ENCODE measurements at regions not wholly inside any gene's neighbourhood (a gene's known extent, or its start where the extent isn't known, plus 50 kb on each side); places are given as distances from the start of the nearest gene placed in this dataset.

DNA sequence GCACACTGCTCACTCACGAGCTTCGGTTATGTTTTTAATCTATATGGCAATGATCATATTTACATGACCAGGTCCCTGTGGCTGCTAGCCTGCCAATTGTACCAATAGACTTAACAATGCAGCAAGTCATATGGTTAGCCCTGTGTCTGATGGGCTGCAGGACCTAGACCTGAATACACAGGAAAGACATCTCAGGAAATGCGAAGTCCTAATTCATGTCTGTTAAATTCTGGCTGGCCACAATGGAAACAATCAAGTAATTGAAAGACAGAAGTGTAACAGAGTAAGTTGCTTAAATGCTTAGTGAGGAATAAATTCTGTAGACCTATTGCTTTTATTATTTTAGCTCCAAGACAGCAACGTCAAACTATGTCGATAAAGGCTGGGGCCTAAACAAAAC, 112.4 kb upstream of the FZD8 start:
- Mint-ChIP-seq H3K27ac (ENCODE audit: unreplicated experiment) (no peak overlapping the region), H3K9me3 (ENCODE audit: unreplicated experiment) (peaks cover 5% of the 10 kb centered on the region), H3K4me1 (ENCODE audit: low read depth, unreplicated experiment) (no peaks in the 10 kb centered on the region), H3K36me3 (ENCODE audit: low read depth, unreplicated experiment) (no peaks in the 10 kb centered on the region), H3K27me3 (ENCODE audit: low read depth, unreplicated experiment) (peaks cover 3% of the 10 kb centered on the region), H3K4me3 (ENCODE audit: unreplicated experiment) (no peak overlapping the region)
- Histone ChIP-seq H3K27me3 (ENCODE audit: insufficient read depth, low read length) (no peaks in the 10 kb centered on the region), H3K79me2 (ENCODE audit: insufficient read depth, low read length) (no peaks in the 10 kb centered on the region), H3K9me3 (ENCODE audit: insufficient read depth, low read depth, low read length) (no peaks in the 10 kb centered on the region), H3K9ac (ENCODE audit: low read length) (no peak overlapping the region), H3K36me3 (ENCODE audit: insufficient read depth, low read length) (no peaks in the 10 kb centered on the region), H3K27ac (ENCODE audit: low read depth, low read length) (no peak overlapping the region), H3K4me2 (ENCODE audit: low read length) (no peak overlapping the region), H4K20me1 (ENCODE audit: insufficient read depth, low read length) (no peaks in the 10 kb centered on the region), H3K4me3 (ENCODE audit: insufficient read depth, low read depth, low read length) (no peak overlapping the region), H3K4me1 (ENCODE audit: insufficient read depth, low read length) (no peaks in the 10 kb centered on the region), H2AFZ (ENCODE audit: low read depth, low read length) (no peak overlapping the region)
- DNase-seq (ENCODE audit: low read depth) (no peak), FAIRE-seq (no peak)
- TF ChIP-seq, protein P1, sequence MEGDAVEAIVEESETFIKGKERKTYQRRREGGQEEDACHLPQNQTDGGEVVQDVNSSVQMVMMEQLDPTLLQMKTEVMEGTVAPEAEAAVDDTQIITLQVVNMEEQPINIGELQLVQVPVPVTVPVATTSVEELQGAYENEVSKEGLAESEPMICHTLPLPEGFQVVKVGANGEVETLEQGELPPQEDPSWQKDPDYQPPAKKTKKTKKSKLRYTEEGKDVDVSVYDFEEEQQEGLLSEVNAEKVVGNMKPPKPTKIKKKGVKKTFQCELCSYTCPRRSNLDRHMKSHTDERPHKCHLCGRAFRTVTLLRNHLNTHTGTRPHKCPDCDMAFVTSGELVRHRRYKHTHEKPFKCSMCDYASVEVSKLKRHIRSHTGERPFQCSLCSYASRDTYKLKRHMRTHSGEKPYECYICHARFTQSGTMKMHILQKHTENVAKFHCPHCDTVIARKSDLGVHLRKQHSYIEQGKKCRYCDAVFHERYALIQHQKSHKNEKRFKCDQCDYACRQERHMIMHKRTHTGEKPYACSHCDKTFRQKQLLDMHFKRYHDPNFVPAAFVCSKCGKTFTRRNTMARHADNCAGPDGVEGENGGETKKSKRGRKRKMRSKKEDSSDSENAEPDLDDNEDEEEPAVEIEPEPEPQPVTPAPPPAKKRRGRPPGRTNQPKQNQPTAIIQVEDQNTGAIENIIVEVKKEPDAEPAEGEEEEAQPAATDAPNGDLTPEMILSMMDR (IDR thresholded peaks at IDR 0.05; ENCODE audit: insufficient read depth, low read depth, low read length), result no peak
- no peak for TF ChIP-seq EZH2 (IDR thresholded peaks at IDR 0.05; ENCODE audit: insufficient read depth, low read length)

DNA sequence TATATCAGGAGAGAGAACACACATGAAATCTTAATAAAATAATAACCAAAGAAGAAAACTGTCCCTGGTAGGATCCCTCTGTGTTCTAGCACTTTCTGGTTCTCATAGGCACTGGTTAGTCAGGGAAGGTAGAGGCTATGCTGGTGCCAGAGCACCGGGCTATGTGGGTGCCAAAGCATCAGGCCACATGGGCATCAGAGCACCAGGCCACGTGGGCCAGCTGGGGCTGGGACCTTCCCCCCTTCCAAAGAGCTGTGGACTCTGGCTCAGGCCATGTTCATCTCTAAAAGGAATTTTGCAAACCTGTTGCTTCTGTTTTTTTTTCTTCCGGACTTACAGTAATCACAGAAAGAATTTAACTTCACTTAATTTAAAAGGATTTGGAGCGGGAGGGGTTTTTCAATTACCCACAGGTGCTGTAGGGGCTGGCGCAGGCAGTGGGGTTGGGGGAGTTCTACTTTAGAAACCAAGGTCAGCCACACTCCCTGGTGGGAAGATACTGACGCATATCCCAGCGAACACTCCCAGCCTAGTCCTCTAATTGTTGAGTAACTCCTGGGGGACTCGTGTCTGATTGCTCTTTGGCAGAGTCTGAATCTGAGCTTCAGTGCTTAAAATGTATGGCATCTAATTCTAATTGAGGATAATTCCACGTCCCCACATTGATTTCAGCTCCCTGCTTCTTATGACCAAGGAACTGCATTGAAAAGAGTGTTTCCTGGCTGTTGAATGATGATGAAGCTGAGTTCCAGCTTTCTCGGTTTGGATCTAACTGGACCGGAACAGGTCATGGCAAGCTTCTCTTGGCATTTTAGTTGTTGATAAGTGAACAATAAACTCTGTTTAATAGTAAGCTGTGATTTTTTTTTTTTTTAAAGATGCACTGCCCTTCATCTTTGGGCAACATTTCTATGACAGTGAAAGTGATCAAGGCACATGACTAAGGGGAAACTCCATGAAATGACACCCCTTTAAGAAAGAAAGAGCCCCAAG, 110.7 kb upstream of the FZD8 start:
- Histone ChIP-seq H3K4me3 (ENCODE audit: insufficient read depth, low read depth, low read length) (no peak overlapping the region), H3K36me3 (ENCODE audit: insufficient read depth, low read length) (no peaks in the 10 kb centered on the region), H3K4me1 (ENCODE audit: insufficient read depth, low read length) (no peaks in the 10 kb centered on the region), H3K9me3 (ENCODE audit: insufficient read depth, low read depth, low read length) (no peaks in the 10 kb centered on the region), H2AFZ (ENCODE audit: low read depth, low read length) (no peak overlapping the region), H3K27me3 (ENCODE audit: insufficient read depth, low read length) (no peaks in the 10 kb centered on the region), H3K27ac (ENCODE audit: low read depth, low read length) (no peak overlapping the region), H3K79me2 (ENCODE audit: insufficient read depth, low read length) (no peaks in the 10 kb centered on the region), H4K20me1 (ENCODE audit: insufficient read depth, low read length) (no peaks in the 10 kb centered on the region), H3K9ac (ENCODE audit: low read length) (no peak overlapping the region), H3K4me2 (ENCODE audit: low read length) (no peak overlapping the region)
- no peak for TF ChIP-seq EZH2 (IDR thresholded peaks at IDR 0.05; ENCODE audit: insufficient read depth, low read length)
- TF ChIP-seq, protein P1 (IDR thresholded peaks at IDR 0.05; ENCODE audit: insufficient read depth, low read depth, low read length), result no peak
- DNase-seq (ENCODE audit: low read depth) (no peak), FAIRE-seq (no peak)
- peaks cover 3% of the 10 kb centered on the region for H3K27me3 Mint-ChIP-seq (ENCODE audit: low read depth, unreplicated experiment)
- H3K4me1 Mint-ChIP-seq (ENCODE audit: low read depth, unreplicated experiment), result no peaks in the 10 kb centered on the region
- H3K27ac Mint-ChIP-seq (ENCODE audit: unreplicated experiment), result no peak overlapping the region
- peaks cover 1% of the 10 kb centered on the region for H3K9me3 Mint-ChIP-seq (ENCODE audit: unreplicated experiment)
- no peaks in the 10 kb centered on the region for H3K36me3 Mint-ChIP-seq (ENCODE audit: low read depth, unreplicated experiment)
- H3K4me3 Mint-ChIP-seq (ENCODE audit: unreplicated experiment), result no peak overlapping the region

DNA sequence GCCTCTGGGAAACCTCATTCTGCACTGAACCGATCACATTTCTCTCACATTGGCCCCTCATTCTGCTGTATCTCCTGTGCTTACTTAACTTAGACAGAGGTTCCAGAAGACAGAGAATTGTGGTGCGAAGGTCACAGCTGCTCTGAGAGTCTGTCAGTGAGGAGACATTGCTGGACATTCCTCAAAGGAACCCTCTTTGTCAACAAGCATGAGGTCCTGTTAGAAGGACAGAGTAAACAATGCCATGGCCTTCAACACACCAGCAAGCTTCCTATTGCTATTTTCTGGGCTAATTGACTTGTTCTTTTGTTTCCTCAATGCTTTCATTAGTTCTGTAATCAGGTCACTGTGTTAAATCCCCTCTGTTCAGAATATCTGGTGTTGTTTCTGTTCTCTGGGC, 109.3 kb upstream of the FZD8 start:
- Histone ChIP-seq H3K27me3 (ENCODE audit: insufficient read depth, low read length) (no peaks in the 10 kb centered on the region), H4K20me1 (ENCODE audit: insufficient read depth, low read length) (no peaks in the 10 kb centered on the region), H3K4me1 (ENCODE audit: insufficient read depth, low read length) (no peaks in the 10 kb centered on the region), H3K27ac (ENCODE audit: low read depth, low read length) (no peak overlapping the region), H3K4me2 (ENCODE audit: low read length) (no peak overlapping the region), H2AFZ (ENCODE audit: low read depth, low read length) (no peak overlapping the region), H3K9ac (ENCODE audit: low read length) (no peak overlapping the region), H3K36me3 (ENCODE audit: insufficient read depth, low read length) (no peaks in the 10 kb centered on the region), H3K9me3 (ENCODE audit: insufficient read depth, low read depth, low read length) (no peaks in the 10 kb centered on the region), H3K79me2 (ENCODE audit: insufficient read depth, low read length) (no peaks in the 10 kb centered on the region), H3K4me3 (ENCODE audit: insufficient read depth, low read depth, low read length) (no peak overlapping the region)
- no peak for FAIRE-seq
- no peaks in the 10 kb centered on the region for H3K9me3 Mint-ChIP-seq (ENCODE audit: unreplicated experiment)
- H3K4me3 Mint-ChIP-seq (ENCODE audit: unreplicated experiment), result no peak overlapping the region
- no peak for TF ChIP-seq EZH2 (IDR thresholded peaks at IDR 0.05; ENCODE audit: insufficient read depth, low read length)
- TF ChIP-seq, protein P1 (IDR thresholded peaks at IDR 0.05; ENCODE audit: insufficient read depth, low read depth, low read length), result no peak
- H3K36me3 Mint-ChIP-seq (ENCODE audit: low read depth, unreplicated experiment), result no peaks in the 10 kb centered on the region
- H3K4me1 Mint-ChIP-seq (ENCODE audit: low read depth, unreplicated experiment), result no peaks in the 10 kb centered on the region
- no peak for DNase-seq (ENCODE audit: low read depth)
- H3K27me3 Mint-ChIP-seq (ENCODE audit: low read depth, unreplicated experiment), result peaks cover 4% of the 10 kb centered on the region
- no peak overlapping the region for H3K27ac Mint-ChIP-seq (ENCODE audit: unreplicated experiment)

All from astrocyte (in vitro differentiated cells and primary cell).